SK-N-SH treated with all-trans-retinoic acid at 6 μM for 48 hours (cell line): ENCODE measurements at regions not wholly inside any gene's neighbourhood (a gene's known extent, or its start where the extent isn't known, plus 50 kb on each side); places are given as distances from the start of the nearest gene placed in this dataset.

Experiments used
- ESRRG ChIP-seq: fragments of 250-450 bp; sonication (Bioruptor Pico); IDR thresholded peaks from 2 replicates; pipeline ENCODE4 v1.6.1; 2021; ENCODE audit warnings: mild to moderate bottlenecking
- ZFP3 ChIP-seq: fragments of 250-450 bp; sonication (Bioruptor Pico); IDR thresholded peaks from 2 replicates; pipeline ENCODE4 v1.5.0; 2020; ENCODE audit warnings: mild to moderate bottlenecking, moderate library complexity
- TF ChIP-seq, protein P1 (sequence below): fragments of 250-450 bp; sonication (Bioruptor Pico); IDR thresholded peaks from 2 replicates; pipeline ENCODE4 v1.5.1; 2021; ENCODE audit warnings: mild to moderate bottlenecking, moderate library complexity

DNA sequence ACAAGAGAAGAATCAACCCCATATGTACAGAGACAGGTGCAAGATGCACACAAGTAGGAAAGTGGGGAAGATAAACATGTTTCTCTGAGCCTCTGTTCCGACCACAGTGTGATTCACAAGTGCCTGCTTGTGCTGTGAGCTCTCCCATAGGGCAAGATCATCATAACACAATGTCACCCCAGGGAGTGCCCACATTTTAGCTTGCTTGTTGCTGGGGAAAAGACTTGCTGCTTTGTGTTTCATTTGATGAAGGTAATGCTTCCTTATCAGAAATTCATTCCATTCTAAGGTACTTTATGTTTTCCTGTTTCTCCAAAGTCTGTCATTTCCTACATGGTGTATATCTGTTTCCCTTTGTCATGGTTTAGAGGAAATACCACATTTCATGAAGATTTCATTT is 304.5 kb upstream of the DIPK2B start:
- TF ChIP-seq ZFP3, result no peak
- TF ChIP-seq, protein P1, sequence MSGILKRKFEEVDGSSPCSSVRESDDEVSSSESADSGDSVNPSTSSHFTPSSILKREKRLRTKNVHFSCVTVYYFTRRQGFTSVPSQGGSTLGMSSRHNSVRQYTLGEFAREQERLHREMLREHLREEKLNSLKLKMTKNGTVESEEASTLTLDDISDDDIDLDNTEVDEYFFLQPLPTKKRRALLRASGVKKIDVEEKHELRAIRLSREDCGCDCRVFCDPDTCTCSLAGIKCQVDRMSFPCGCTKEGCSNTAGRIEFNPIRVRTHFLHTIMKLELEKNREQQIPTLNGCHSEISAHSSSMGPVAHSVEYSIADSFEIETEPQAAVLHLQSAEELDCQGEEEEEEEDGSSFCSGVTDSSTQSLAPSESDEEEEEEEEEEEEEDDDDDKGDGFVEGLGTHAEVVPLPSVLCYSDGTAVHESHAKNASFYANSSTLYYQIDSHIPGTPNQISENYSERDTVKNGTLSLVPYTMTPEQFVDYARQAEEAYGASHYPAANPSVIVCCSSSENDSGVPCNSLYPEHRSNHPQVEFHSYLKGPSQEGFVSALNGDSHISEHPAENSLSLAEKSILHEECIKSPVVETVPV (CRISPR knock-in tag), result no peak
- no peak for TF ChIP-seq ESRRG (CRISPR knock-in tag)
